H1 (cell line): ENCODE measurements at regions not wholly inside any gene's neighbourhood (a gene's known extent, or its start where the extent isn't known, plus 50 kb on each side); places are given as distances from the start of the nearest gene placed in this dataset.

ENCODE experiments used
- BACH1 ChIP-seq: IDR thresholded peaks from 2 replicates; pipeline ENCODE4 v1.6.1; 2012; ENCODE audit warnings: low read length, improper control_type of control experiment
- CHD7 ChIP-seq: fragments of 300-600 bp; sonication (generic); IDR thresholded peaks from 2 replicates; pipeline ENCODE4 v1.7.1; 2012; ENCODE audit warnings: low read length, moderate library complexity, mild to moderate bottlenecking, inconsistent platforms; ENCODE audit not compliant: insufficient replicate concordance
- CTCF ChIP-seq, 3 experiments: IDR thresholded peaks; 1 replicate in 2 of 3; 2 replicates in 1 of 3; pipeline versions ENCODE4 v1.5.1 to v1.6.1; 2011; ENCODE audit warnings: low read length in 3 of 3, mild to moderate bottlenecking in 3 of 3, inconsistent platforms in 2 of 3, low read depth in 1 of 3, moderate library complexity in 1 of 3; ENCODE audit not compliant: insufficient read depth in 1 of 3; ENCODE audit errors: control extremely low read depth in 1 of 3
- KDM1A ChIP-seq: fragments of 200-600, 300-600 bp; sonication (generic); IDR thresholded peaks from 2 replicates; pipeline ENCODE4 v1.7.1; 2016; ENCODE audit warnings: mild to moderate bottlenecking, low read length, borderline replicate concordance
- NRF1 ChIP-seq: IDR thresholded peaks from 2 replicates; pipeline ENCODE4 v1.6.1; 2011; ENCODE audit warnings: mild to moderate bottlenecking, low read depth, low read length, improper control_type of control experiment
- YY1 ChIP-seq: IDR thresholded peaks from 2 replicates; pipeline ENCODE4 v1.6.1; 2011; ENCODE audit warnings: low read depth, mild to moderate bottlenecking, low read length

GRCh38 chr10:85446827-85447226, 919.8 kb downstream of the GRID1 start (continued):
- TF ChIP-seq CHD7: no peak
- TF ChIP-seq CTCF (IDR thresholded peaks at IDR 0.05; ENCODE audit: control extremely low read depth in 1 of 3, insufficient read depth in 1 of 3, low read depth in 1 of 3, low read length in 3 of 3): no peak
- TF ChIP-seq BACH1: no peak
- TF ChIP-seq YY1: no peak
- no peak for TF ChIP-seq KDM1A
- no peak for TF ChIP-seq NRF1
